PC-3 (cell line): ENCODE measurements at regions not wholly inside any gene's neighbourhood (a gene's known extent, or its start where the extent isn't known, plus 50 kb on each side); places are given as distances from the start of the nearest gene placed in this dataset.

Experiments
- ATAC-seq: fragments of 200-7000 bp; cut with Tn5 transposase; 2 replicates; pipeline ENCODE4 v1.9.1; 2020; ENCODE audit warnings: mild to moderate bottlenecking, moderate library complexity
- BruUV-seq: library from RNA; stranded (reverse); fragments of 400-500 nt; replicated peaks from 2 replicates; lab custom pipeline; 2021; lab: Mats Ljungman, UMichigan
- CTCF ChIA-PET: fragments of 300-600 bp; sonication (Branson Sonifier 250); formaldehyde crosslinking; loops from one replicate; lab custom pipeline; 2022; ENCODE audit warnings: antibody characterized with exemption; lab: Charles Lee
- POLR2A ChIA-PET: fragments of 300-600 bp; sonication (Branson Sonifier 250); formaldehyde crosslinking; loops from one replicate; lab custom pipeline; 2022; ENCODE audit warnings: antibody characterized with exemption; ENCODE audit not compliant: unreplicated experiment; lab: Charles Lee
- DNase-seq: peaks from one replicate; pipeline ENCODE4 v3.0.0-alpha.2; 2015
- H2AFZ ChIP-seq: fragments of 300-600 bp; sonication (generic); 2 replicates; pipeline ENCODE4 v1.6.0; 2016; ENCODE audit warnings: antibody characterized with exemption, low read length
- H3F3A ChIP-seq: fragments of 300-600 bp; sonication (generic); one replicate; pipeline ENCODE4 v1.6.0; 2017; ENCODE audit warnings: antibody characterized with exemption, low read length, control low read depth, mild to moderate bottlenecking; ENCODE audit not compliant: unreplicated experiment
- H3K27ac ChIP-seq: fragments of 300-600 bp; sonication (generic); 2 replicates; pipeline ENCODE4 v1.5.1; 2016; ENCODE audit warnings: mild to moderate bottlenecking, low read length
- H3K27me3 ChIP-seq: fragments of 300-600 bp; sonication (generic); 2 replicates; pipeline ENCODE4 v1.6.1; 2016; ENCODE audit warnings: low read length, mixed read lengths
- H3K36me3 ChIP-seq: fragments of 300-600 bp; sonication (generic); 2 replicates; pipeline ENCODE4 v1.6.1; 2016; ENCODE audit warnings: low read depth, mixed run types, low read length, mixed read lengths
- H3K4me1 ChIP-seq: fragments of 300-600 bp; sonication (generic); 2 replicates; pipeline ENCODE4 v1.5.1; 2016; ENCODE audit warnings: low read length; ENCODE audit not compliant: insufficient read depth
- H3K4me2 ChIP-seq: fragments of 300-600 bp; sonication (generic); 2 replicates; pipeline ENCODE4 v1.6.0; 2016; ENCODE audit warnings: low read length
- H3K4me3 ChIP-seq: fragments of 300-600 bp; sonication (generic); 2 replicates; pipeline ENCODE4 v1.5.1; 2016; ENCODE audit warnings: mild to moderate bottlenecking, low read length, mixed read lengths
- H3K79me2 ChIP-seq: fragments of 300-600 bp; sonication (generic); 2 replicates; pipeline ENCODE4 v1.6.1; 2017; ENCODE audit warnings: low read length, mixed read lengths
- H3K9ac ChIP-seq: fragments of 300-600 bp; sonication (generic); 2 replicates; pipeline ENCODE4 v1.6.0; 2016; ENCODE audit warnings: mild to moderate bottlenecking, low read length
- H3K9me2 ChIP-seq: fragments of 300-600 bp; sonication (generic); replicated peaks from 2 replicates; pipeline ENCODE4 v1.6.1; 2016; ENCODE audit warnings: mixed run types, low read length, mixed read lengths
- H3K9me3 ChIP-seq: fragments of 300-600 bp; sonication (generic); 2 replicates; pipeline ENCODE4 v1.6.1; 2016; ENCODE audit warnings: low read length, mixed read lengths
- H4K20me1 ChIP-seq: fragments of 300-600 bp; sonication (generic); 2 replicates; pipeline ENCODE4 v1.6.1; 2016; ENCODE audit warnings: low read length, mixed read lengths
- EZH2 ChIP-seq: fragments of 300-600 bp; sonication (generic); IDR thresholded peaks from one replicate; pipeline ENCODE4 v1.6.1; 2017; ENCODE audit warnings: antibody characterized with exemption, mild to moderate bottlenecking, low read length; ENCODE audit not compliant: unreplicated experiment
- EZH2phosphoT487 ChIP-seq: fragments of 300-600 bp; sonication (generic); IDR thresholded peaks from 2 replicates; pipeline ENCODE4 v1.6.1; 2018; ENCODE audit warnings: mild to moderate bottlenecking, antibody characterized with exemption, low read length, borderline replicate concordance
- intact Hi-C: fragments of 100-400 bp; cut with micrococcal nuclease; formaldehyde crosslinking; loops from 2 replicates; pipeline ENCODE4 v1.9.0; 2023
- TF ChIP-seq, protein P1 (sequence below): fragments of 300-600 bp; sonication (generic); conservative IDR thresholded peaks from 2 replicates; pipeline ENCODE4 v1.5.1; 2017; ENCODE audit warnings: antibody characterized with exemption, low read depth, mild to moderate bottlenecking, low read length

DNA sequence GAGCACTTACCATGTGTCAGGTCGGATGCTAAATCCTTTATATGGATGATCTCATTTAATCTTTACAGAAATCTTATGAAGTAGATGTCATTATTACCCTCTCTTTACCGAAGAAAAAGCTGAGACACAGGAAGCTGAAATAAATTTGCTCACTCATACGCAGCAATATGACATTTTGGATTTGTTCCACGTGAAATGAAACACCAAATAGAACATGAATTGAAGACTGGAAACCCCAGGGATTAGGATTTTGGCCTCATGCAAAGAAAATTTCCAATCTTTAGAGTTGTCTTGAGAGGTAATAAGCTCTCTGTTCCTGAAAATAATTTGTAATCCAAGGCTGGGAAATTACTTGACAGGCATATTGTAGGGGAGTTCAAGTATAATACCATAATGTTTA, 354.4 kb upstream of the CLNK start:
- Histone ChIP-seq H3K9me2 (no peaks in the 10 kb centered on the region), H3K4me3 (no peak overlapping the region), H3K4me1 (no peaks in the 10 kb centered on the region), H2AFZ (no peak overlapping the region), H3K27ac (no peak overlapping the region), H3K4me2 (no peak overlapping the region), H3F3A (no peaks in the 10 kb centered on the region), H3K79me2 (no peaks in the 10 kb centered on the region), H3K27me3 (no peaks in the 10 kb centered on the region), H4K20me1 (no peaks in the 10 kb centered on the region), H3K9ac (no peak overlapping the region), H3K36me3 (no peaks in the 10 kb centered on the region), H3K9me3 (no peaks in the 10 kb centered on the region)
- intact Hi-C loops = no loop called here
- CTCF ChIA-PET = no interaction called here
- DNase-seq (no peak), ATAC-seq (no peak)
- BruUV-seq = no TSS peak
- POLR2A ChIA-PET = no interaction called here
- no peak for TF ChIP-seq EZH2
- TF ChIP-seq, protein P1, sequence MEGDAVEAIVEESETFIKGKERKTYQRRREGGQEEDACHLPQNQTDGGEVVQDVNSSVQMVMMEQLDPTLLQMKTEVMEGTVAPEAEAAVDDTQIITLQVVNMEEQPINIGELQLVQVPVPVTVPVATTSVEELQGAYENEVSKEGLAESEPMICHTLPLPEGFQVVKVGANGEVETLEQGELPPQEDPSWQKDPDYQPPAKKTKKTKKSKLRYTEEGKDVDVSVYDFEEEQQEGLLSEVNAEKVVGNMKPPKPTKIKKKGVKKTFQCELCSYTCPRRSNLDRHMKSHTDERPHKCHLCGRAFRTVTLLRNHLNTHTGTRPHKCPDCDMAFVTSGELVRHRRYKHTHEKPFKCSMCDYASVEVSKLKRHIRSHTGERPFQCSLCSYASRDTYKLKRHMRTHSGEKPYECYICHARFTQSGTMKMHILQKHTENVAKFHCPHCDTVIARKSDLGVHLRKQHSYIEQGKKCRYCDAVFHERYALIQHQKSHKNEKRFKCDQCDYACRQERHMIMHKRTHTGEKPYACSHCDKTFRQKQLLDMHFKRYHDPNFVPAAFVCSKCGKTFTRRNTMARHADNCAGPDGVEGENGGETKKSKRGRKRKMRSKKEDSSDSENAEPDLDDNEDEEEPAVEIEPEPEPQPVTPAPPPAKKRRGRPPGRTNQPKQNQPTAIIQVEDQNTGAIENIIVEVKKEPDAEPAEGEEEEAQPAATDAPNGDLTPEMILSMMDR = no peak
- no peak for TF ChIP-seq EZH2phosphoT487

DNA sequence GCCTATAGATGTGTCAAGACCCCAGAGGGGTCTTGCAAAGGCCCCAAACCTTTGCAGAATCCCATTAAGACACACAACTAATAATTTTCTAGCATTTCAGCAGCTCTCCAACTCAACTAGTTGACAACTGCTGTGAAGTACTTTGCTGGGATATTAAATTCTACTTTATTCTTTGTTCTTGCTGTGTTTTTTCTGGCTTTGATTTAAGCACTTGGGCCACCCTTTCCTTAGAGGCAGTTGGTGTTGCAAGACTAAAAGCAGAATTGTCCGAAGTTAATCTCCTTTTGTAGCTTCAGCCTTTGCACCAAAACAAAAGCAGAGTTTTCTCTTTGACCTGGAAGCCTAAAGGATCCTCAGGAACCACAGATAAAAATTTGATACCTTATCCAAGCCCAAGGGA, 353.1 kb upstream of the CLNK start:
- no peaks in the 10 kb centered on the region for H3K36me3 ChIP-seq
- no peaks in the 10 kb centered on the region for H4K20me1 ChIP-seq
- intact Hi-C loops = no loop called here
- no peaks in the 10 kb centered on the region for H3K79me2 ChIP-seq
- H3K9ac ChIP-seq = no peak overlapping the region
- no peaks in the 10 kb centered on the region for H3F3A ChIP-seq
- H3K4me3 ChIP-seq = no peak overlapping the region
- H2AFZ ChIP-seq = no peak overlapping the region
- H3K4me2 ChIP-seq = no peak overlapping the region
- no peak for ATAC-seq
- no TSS peak for BruUV-seq
- H3K27ac ChIP-seq = no peak overlapping the region
- no peaks in the 10 kb centered on the region for H3K9me2 ChIP-seq
- TF ChIP-seq EZH2phosphoT487 (no peak), EZH2 (no peak)
- TF ChIP-seq, protein P1 = no peak
- ChIA-PET POLR2A (no interaction called here), CTCF (no interaction called here)
- DNase-seq = no peak
- no peaks in the 10 kb centered on the region for H3K9me3 ChIP-seq
- no peaks in the 10 kb centered on the region for H3K4me1 ChIP-seq
- H3K27me3 ChIP-seq = no peaks in the 10 kb centered on the region

DNA sequence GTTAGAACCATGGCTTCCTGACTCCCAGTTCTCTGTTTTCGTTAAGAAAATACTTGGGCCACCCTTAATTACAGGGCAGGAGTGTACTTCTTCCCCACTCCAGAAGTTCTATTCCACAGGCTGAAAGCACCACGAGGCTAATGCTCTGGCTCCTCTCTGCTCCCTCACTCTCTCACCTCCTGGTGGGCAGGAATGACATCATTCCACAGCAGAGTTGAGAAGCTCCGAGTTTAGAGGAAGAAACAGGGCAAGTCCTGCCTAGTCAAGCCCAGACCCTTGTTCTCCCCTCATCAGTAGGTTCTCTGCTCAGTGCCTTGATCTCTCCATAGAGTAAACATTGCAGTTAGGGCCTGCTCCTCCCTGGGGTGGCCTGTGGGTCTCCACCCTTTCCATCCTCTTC, 343.8 kb upstream of the CLNK start:
- H4K20me1 ChIP-seq = no peaks in the 10 kb centered on the region
- H3K27me3 ChIP-seq = no peaks in the 10 kb centered on the region
- intact Hi-C loops = no loop called here
- DNase-seq (no peak), ATAC-seq (no peak)
- no TSS peak for BruUV-seq
- ChIA-PET CTCF (no interaction called here), POLR2A (no interaction called here)
- no peak overlapping the region for H3K4me3 ChIP-seq
- H3K36me3 ChIP-seq = no peaks in the 10 kb centered on the region
- H3K79me2 ChIP-seq = no peaks in the 10 kb centered on the region
- no peaks in the 10 kb centered on the region for H3K9me2 ChIP-seq
- no peaks in the 10 kb centered on the region for H3K9me3 ChIP-seq
- no peak overlapping the region for H3K9ac ChIP-seq
- H2AFZ ChIP-seq = no peak overlapping the region
- no peaks in the 10 kb centered on the region for H3F3A ChIP-seq
- TF ChIP-seq EZH2phosphoT487 = no peak
- no peak for TF ChIP-seq EZH2
- TF ChIP-seq, protein P1 = no peak
- H3K4me1 ChIP-seq = no peaks in the 10 kb centered on the region
- no peak overlapping the region for H3K4me2 ChIP-seq
- no peak overlapping the region for H3K27ac ChIP-seq
